ENCODE measurements at regions not wholly inside any gene's neighbourhood (a gene's known extent, or its start where the extent isn't known, plus 50 kb on each side); places are given as distances from the start of the nearest gene placed in this dataset.

GRCh38 chr3:27613846-27614500 is 108.2 kb downstream of the EOMES start:
- no peak for TF ChIP-seq CTCF (conservative IDR thresholded peaks at IDR 0.05; ENCODE audit: low read length)
- TF ChIP-seq EZH2phosphoT487 (IDR thresholded peaks at IDR 0.05; ENCODE audit: borderline replicate concordance) = no peak
